HepG2 (cell line): ENCODE measurements at regions not wholly inside any gene's neighbourhood (a gene's known extent, or its start where the extent isn't known, plus 50 kb on each side); places are given as distances from the start of the nearest gene placed in this dataset.

Source experiments
- BHLHE40 ChIP-seq: IDR thresholded peaks from 2 replicates; pipeline ENCODE4 v1.6.1; 2011; ENCODE audit warnings: low read length, improper control_type of control experiment
- ZBTB7B ChIP-seq: sonication (generic); formaldehyde crosslinking; IDR thresholded peaks from 2 replicates; pipeline ENCODE4 v1.4.0; 2020; ENCODE audit warnings: missing genetic modification reagents

DNA sequence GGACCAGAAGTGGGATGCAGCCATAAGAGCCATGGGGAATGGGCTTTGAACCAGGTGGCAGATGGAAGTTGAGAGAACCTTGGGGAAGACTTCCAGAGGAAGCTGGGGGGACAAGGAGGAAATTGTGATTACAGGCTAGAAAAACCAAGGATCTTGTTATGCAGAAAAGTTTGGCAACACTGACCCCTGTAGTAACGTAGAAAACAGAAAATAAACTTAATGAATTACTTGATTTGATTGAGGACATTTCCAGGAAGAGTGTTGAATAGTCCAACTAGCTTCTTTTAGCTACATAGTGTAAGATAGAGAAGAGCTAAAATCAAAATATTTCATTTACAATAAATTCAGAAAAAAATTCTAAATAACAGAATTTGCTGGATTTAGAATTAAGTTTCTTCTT, 91.9 kb upstream of the GPC1 start:
- no peak for TF ChIP-seq ZBTB7B (CRISPR knock-in tag)
- TF ChIP-seq BHLHE40, result no peak
